H9 (cell line): ENCODE measurements at regions not wholly inside any gene's neighbourhood (a gene's known extent, or its start where the extent isn't known, plus 50 kb on each side); places are given as distances from the start of the nearest gene placed in this dataset.

Experiments used
- DNase-seq: peaks from one replicate; pipeline ENCODE4 v3.0.0-alpha.2; 2017
- H2AFZ ChIP-seq: one replicate; pipeline ENCODE4 v1.6.1; 2013; ENCODE audit warnings: mild to moderate bottlenecking, low read length, control low read depth, moderate library complexity
- H2AK5ac ChIP-seq: 2 replicates; pipeline ENCODE4 v1.6.1; 2013; ENCODE audit warnings: low read length, control low read depth, mixed read lengths; ENCODE audit not compliant: insufficient read length
- H2BK120ac ChIP-seq: one replicate; pipeline ENCODE4 v1.6.1; 2013; ENCODE audit warnings: low read depth, mild to moderate bottlenecking, low read length, control low read depth, inconsistent platforms; ENCODE audit not compliant: poor library complexity, severe bottlenecking
- H2BK12ac ChIP-seq: 2 replicates; pipeline ENCODE4 v1.6.1; 2013; ENCODE audit warnings: low read length, control low read depth, mixed read lengths, low read depth; ENCODE audit not compliant: insufficient read length
- H2BK15ac ChIP-seq: 2 replicates; pipeline ENCODE4 v1.6.1; 2013; ENCODE audit warnings: low read depth, low read length, control low read depth
- H2BK20ac ChIP-seq: one replicate; pipeline ENCODE4 v1.6.1; 2013; ENCODE audit warnings: low read depth, mild to moderate bottlenecking, low read length, control low read depth, inconsistent platforms; ENCODE audit not compliant: poor library complexity, severe bottlenecking
- H2BK5ac ChIP-seq: 2 replicates; pipeline ENCODE4 v1.6.1; 2013; ENCODE audit warnings: low read length, control low read depth, mixed read lengths; ENCODE audit not compliant: insufficient read length
- H3K14ac ChIP-seq: 2 replicates; pipeline ENCODE4 v1.6.1; 2013; ENCODE audit warnings: low read length, control low read depth; ENCODE audit not compliant: insufficient read depth
- H3K18ac ChIP-seq: 2 replicates; pipeline ENCODE4 v1.6.1; 2013; ENCODE audit warnings: low read depth, mild to moderate bottlenecking, mixed read lengths, low read length, control low read depth; ENCODE audit not compliant: insufficient read length
- H3K23ac ChIP-seq: 2 replicates; pipeline ENCODE4 v1.6.1; 2013; ENCODE audit warnings: low read length, control low read depth, mixed read lengths, low read depth; ENCODE audit not compliant: insufficient read length
- H3K23me2 ChIP-seq: 2 replicates; pipeline ENCODE4 v1.6.1; 2013; ENCODE audit warnings: low read depth, mild to moderate bottlenecking, mixed read lengths, low read length, control low read depth; ENCODE audit not compliant: insufficient read length, poor library complexity, severe bottlenecking
- H3K27ac ChIP-seq: 2 replicates; pipeline ENCODE4 v1.5.1; 2013; ENCODE audit warnings: low read length, control low read depth, mixed read lengths, low read depth; ENCODE audit not compliant: insufficient read length
- H3K27me3 ChIP-seq: 2 replicates; pipeline ENCODE4 v1.6.1; 2013; ENCODE audit warnings: low read length, control low read depth, inconsistent platforms; ENCODE audit not compliant: insufficient read depth
- H3K4ac ChIP-seq: 2 replicates; pipeline ENCODE4 v1.6.1; 2013; ENCODE audit warnings: low read depth, mild to moderate bottlenecking, control low read depth, inconsistent platforms, low read length, moderate library complexity
- H3K4me1 ChIP-seq: 2 replicates; pipeline ENCODE4 v1.6.1; 2013; ENCODE audit warnings: low read length, control low read depth, inconsistent platforms; ENCODE audit not compliant: insufficient read depth
- H3K4me2 ChIP-seq: 2 replicates; pipeline ENCODE4 v1.6.1; 2013; ENCODE audit warnings: low read length, control low read depth, mixed read lengths; ENCODE audit not compliant: insufficient read length, insufficient read depth
- H3K56ac ChIP-seq: 2 replicates; pipeline ENCODE4 v1.6.1; 2013; ENCODE audit warnings: low read depth, mild to moderate bottlenecking, mixed read lengths, low read length, control low read depth; ENCODE audit not compliant: insufficient read length
- H3K79me1 ChIP-seq: 2 replicates; pipeline ENCODE4 v1.6.1; 2013; ENCODE audit warnings: low read depth, mild to moderate bottlenecking, moderate library complexity, low read length, control low read depth, inconsistent platforms; ENCODE audit not compliant: insufficient read depth, poor library complexity, severe bottlenecking
- H3K79me2 ChIP-seq: 2 replicates; pipeline ENCODE4 v1.6.1; 2013; ENCODE audit warnings: low read length, control low read depth, inconsistent platforms; ENCODE audit not compliant: insufficient read depth
- H3K9ac ChIP-seq: 2 replicates; pipeline ENCODE4 v1.6.1; 2013; ENCODE audit warnings: low read length, control low read depth, mixed read lengths; ENCODE audit not compliant: insufficient read length; ENCODE audit errors: extremely low read depth
- H3K9me3 ChIP-seq: one replicate; pipeline ENCODE4 v1.6.1; 2013; ENCODE audit warnings: low read depth, low read length, inconsistent platforms; ENCODE audit not compliant: control insufficient read depth
- H3T11ph ChIP-seq: one replicate; pipeline ENCODE4 v1.6.1; 2013; ENCODE audit warnings: mild to moderate bottlenecking, low read length, control low read depth, inconsistent platforms
- H4K20me1 ChIP-seq: one replicate; pipeline ENCODE4 v1.6.1; 2013; ENCODE audit not compliant: control insufficient read depth, insufficient read length, insufficient read depth
- H4K5ac ChIP-seq: 2 replicates; pipeline ENCODE4 v1.6.1; 2013; ENCODE audit warnings: low read depth, mild to moderate bottlenecking, mixed read lengths, low read length, control low read depth; ENCODE audit not compliant: insufficient read length
- H4K8ac ChIP-seq: replicated peaks from 2 replicates; pipeline ENCODE4 v1.6.1; 2013; ENCODE audit warnings: low read length, control low read depth, mixed read lengths, low read depth; ENCODE audit not compliant: insufficient read length
- H4K91ac ChIP-seq: 2 replicates; pipeline ENCODE4 v1.6.1; 2013; ENCODE audit warnings: low read depth, mild to moderate bottlenecking, moderate library complexity, mixed read lengths, low read length, control low read depth; ENCODE audit not compliant: insufficient read length
- H3K27ac Mint-ChIP-seq, 3 experiments: 2 replicates in 2 of 3; 3 replicates in 1 of 3; pipeline ENCODE4 v1.8.0; 2020 to 2021; ENCODE audit warnings: mixed read lengths in 3 of 3, mild to moderate bottlenecking in 1 of 3, moderate library complexity in 1 of 3
- H3K27me3 Mint-ChIP-seq: 2 replicates; pipeline ENCODE4 v1.8.0; 2021; ENCODE audit warnings: low read depth, mild to moderate bottlenecking, moderate library complexity, mixed read lengths
- H3K36me3 Mint-ChIP-seq, 3 experiments: 2 replicates in 2 of 3; 3 replicates in 1 of 3; pipeline ENCODE4 v1.8.0; 2020 to 2021; ENCODE audit warnings: low read depth in 3 of 3, mixed read lengths in 3 of 3; ENCODE audit not compliant: insufficient read depth in 1 of 3
- H3K4me1 Mint-ChIP-seq, 2 experiments: 2 replicates each; pipeline ENCODE4 v1.8.0; 2020; ENCODE audit warnings: mixed read lengths in 2 of 2
- H3K4me3 Mint-ChIP-seq, 2 experiments: 2 replicates in 1 of 2; 3 replicates in 1 of 2; pipeline ENCODE4 v1.8.0; 2020 to 2021; ENCODE audit warnings: mild to moderate bottlenecking in 2 of 2, mixed read lengths in 2 of 2, moderate library complexity in 1 of 2
- H3K9me3 Mint-ChIP-seq, 2 experiments: 2 replicates in 1 of 2; 3 replicates in 1 of 2; pipeline ENCODE4 v1.8.0; 2020; ENCODE audit warnings: mild to moderate bottlenecking in 2 of 2, mixed read lengths in 2 of 2, moderate library complexity in 1 of 2
- WGBS: extraction: QIAGEN DNeasy Blood & Tissue Kit; methylation state at CpG from one replicate; pipeline ENCODE4 v1.1.7; 2013; ENCODE audit warnings: missing lambda C conversion rate, low lambda C conversion rate, mixed read lengths; ENCODE audit not compliant: insufficient read length; ENCODE audit errors: extremely low coverage; 5-methylcytosine and 5-hydroxymethylcytosine counted together
- TF ChIP-seq, protein P1 (sequence below): fragments of 200-600 bp; sonication (generic); conservative IDR thresholded peaks from 3 replicates; pipeline ENCODE4 v1.8.0; 2021; ENCODE audit warnings: antibody characterized with exemption, mild to moderate bottlenecking

DNA sequence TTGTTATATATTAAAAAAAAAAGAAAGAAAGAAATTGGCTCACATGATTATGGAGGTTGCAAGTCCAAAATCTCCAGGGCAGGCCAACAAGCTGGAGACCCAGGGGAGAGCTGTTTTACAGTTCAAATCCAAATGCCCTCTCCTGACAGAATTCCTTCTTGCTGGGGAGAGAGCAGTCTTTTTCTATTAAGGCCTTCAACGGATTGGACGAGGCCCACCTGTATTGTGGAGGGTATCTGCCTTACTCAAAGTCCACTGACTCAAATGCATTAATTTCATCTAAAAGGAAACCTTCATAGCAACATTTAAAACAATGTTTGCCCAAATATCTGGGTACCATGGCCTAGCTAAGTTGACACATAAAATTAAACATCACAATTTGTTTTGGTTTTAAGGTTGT, 56.9 kb upstream of the TRIM67 start:
- peaks cover 0 to 11% of the 10 kb centered on the region in 2 experiments for H3K4me1 Mint-ChIP-seq
- Histone ChIP-seq H3K14ac (no peak overlapping the region), H3K4me1 (no peaks in the 10 kb centered on the region), H3K9me3 (no peaks in the 10 kb centered on the region), H3K56ac (no peak overlapping the region), H2AFZ (no peak overlapping the region), H3K23ac (no peak overlapping the region), H2AK5ac (no peak overlapping the region), H3T11ph (no peak overlapping the region), H2BK20ac (no peak overlapping the region), H3K27me3 (no peaks in the 10 kb centered on the region), H3K79me2 (no peaks in the 10 kb centered on the region), H2BK5ac (no peak overlapping the region), H4K91ac (no peak overlapping the region), H3K4ac (no peak overlapping the region), H4K5ac (no peak overlapping the region), H3K4me2 (no peak overlapping the region), H3K79me1 (no peaks in the 10 kb centered on the region), H3K9ac (no peak overlapping the region), H3K18ac (no peak overlapping the region), H3K23me2 (no peaks in the 10 kb centered on the region), H2BK15ac (no peak overlapping the region), H2BK120ac (no peak overlapping the region), H4K8ac (no peak overlapping the region), H4K20me1 (no peaks in the 10 kb centered on the region), H3K27ac (no peak overlapping the region), H2BK12ac (no peak overlapping the region)
- no peaks in the 10 kb centered on the region for H3K36me3 Mint-ChIP-seq
- TF ChIP-seq, protein P1, sequence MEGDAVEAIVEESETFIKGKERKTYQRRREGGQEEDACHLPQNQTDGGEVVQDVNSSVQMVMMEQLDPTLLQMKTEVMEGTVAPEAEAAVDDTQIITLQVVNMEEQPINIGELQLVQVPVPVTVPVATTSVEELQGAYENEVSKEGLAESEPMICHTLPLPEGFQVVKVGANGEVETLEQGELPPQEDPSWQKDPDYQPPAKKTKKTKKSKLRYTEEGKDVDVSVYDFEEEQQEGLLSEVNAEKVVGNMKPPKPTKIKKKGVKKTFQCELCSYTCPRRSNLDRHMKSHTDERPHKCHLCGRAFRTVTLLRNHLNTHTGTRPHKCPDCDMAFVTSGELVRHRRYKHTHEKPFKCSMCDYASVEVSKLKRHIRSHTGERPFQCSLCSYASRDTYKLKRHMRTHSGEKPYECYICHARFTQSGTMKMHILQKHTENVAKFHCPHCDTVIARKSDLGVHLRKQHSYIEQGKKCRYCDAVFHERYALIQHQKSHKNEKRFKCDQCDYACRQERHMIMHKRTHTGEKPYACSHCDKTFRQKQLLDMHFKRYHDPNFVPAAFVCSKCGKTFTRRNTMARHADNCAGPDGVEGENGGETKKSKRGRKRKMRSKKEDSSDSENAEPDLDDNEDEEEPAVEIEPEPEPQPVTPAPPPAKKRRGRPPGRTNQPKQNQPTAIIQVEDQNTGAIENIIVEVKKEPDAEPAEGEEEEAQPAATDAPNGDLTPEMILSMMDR, result no peak
- no peak for DNase-seq
- H3K27ac Mint-ChIP-seq, result no peak overlapping the region
- H3K9me3 Mint-ChIP-seq, result no peaks in the 10 kb centered on the region
- H3K27me3 Mint-ChIP-seq, result peaks cover 76% of the 10 kb centered on the region
- no CpG with 5 or more reads among the region's 2 CpGs for WGBS
- no peak overlapping the region for H3K4me3 Mint-ChIP-seq
